ENCODE measurements at regions not wholly inside any gene's neighbourhood (a gene's known extent, or its start where the extent isn't known, plus 50 kb on each side); places are given as distances from the start of the nearest gene placed in this dataset.

DNA sequence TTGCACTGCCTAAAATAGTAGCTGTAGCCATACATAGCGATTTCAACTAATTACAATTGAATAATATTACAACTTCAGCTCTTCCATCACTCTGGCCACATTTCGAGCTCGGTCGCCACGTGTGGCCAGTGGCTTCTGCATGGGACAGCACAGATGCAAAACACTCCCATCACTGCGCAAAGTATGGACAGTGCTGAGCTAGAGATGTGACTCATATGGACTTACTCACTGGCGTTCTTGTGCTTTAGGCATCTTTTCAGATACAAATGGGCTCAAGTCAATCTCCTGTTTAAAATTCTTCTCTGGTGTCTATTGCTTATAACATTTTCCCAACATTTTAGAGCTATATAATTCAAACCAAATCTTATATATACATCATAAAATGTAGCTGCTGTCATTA is 222.7 kb downstream of the ELAVL2 start:
- intact Hi-C loops (cut with micrococcal nuclease): no loop called here
- Mint-ChIP-seq H3K27ac (ENCODE audit: low read depth, unreplicated experiment) (no peak overlapping the region), H3K4me1 (ENCODE audit: insufficient read depth, unreplicated experiment) (no peaks in the 10 kb centered on the region), H3K4me3 (ENCODE audit: unreplicated experiment) (no peak overlapping the region), H3K9me3 (ENCODE audit: unreplicated experiment) (no peaks in the 10 kb centered on the region), H3K27me3 (ENCODE audit: insufficient read depth, unreplicated experiment) (no peaks in the 10 kb centered on the region), H3K36me3 (ENCODE audit: insufficient read depth, unreplicated experiment) (peaks cover 7% of the 10 kb centered on the region)
- CTCF ChIA-PET: no interaction called here
- POLR2A ChIA-PET: no interaction called here
- TF ChIP-seq, protein P1, sequence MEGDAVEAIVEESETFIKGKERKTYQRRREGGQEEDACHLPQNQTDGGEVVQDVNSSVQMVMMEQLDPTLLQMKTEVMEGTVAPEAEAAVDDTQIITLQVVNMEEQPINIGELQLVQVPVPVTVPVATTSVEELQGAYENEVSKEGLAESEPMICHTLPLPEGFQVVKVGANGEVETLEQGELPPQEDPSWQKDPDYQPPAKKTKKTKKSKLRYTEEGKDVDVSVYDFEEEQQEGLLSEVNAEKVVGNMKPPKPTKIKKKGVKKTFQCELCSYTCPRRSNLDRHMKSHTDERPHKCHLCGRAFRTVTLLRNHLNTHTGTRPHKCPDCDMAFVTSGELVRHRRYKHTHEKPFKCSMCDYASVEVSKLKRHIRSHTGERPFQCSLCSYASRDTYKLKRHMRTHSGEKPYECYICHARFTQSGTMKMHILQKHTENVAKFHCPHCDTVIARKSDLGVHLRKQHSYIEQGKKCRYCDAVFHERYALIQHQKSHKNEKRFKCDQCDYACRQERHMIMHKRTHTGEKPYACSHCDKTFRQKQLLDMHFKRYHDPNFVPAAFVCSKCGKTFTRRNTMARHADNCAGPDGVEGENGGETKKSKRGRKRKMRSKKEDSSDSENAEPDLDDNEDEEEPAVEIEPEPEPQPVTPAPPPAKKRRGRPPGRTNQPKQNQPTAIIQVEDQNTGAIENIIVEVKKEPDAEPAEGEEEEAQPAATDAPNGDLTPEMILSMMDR (IDR thresholded peaks at IDR 0.05; ENCODE audit: unreplicated experiment): no peak
- no peak for DNase-seq (ENCODE audit: unreplicated experiment)
- no TSS peak for BruUV-seq (replicated peaks)

DNA sequence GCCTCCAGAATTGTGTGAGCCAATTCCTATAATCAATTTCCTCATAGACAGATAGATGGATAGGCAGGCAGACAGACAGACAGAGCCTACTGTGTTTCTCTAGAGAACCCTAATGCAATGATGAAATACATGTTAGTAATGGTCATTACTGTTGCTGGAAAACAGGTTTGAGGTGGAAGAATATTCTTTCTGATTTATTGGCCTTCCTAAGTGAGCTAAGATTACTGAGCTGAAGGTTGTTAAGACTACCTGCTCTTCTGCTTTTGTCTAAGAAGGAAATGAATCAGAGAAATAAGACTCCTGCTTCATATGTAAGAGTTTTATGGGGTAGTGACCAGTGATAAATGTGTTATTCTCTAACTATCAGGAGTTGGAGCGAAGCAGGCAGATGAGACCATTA is 219.9 kb downstream of the ELAVL2 start:
- TF ChIP-seq, protein P1 (IDR thresholded peaks at IDR 0.05; ENCODE audit: unreplicated experiment): no peak
- ChIA-PET CTCF (no interaction called here), POLR2A (no interaction called here)
- no peaks in the 10 kb centered on the region for H3K9me3 Mint-ChIP-seq (ENCODE audit: unreplicated experiment)
- no peak overlapping the region for H3K27ac Mint-ChIP-seq (ENCODE audit: low read depth, unreplicated experiment)
- H3K4me1 Mint-ChIP-seq (ENCODE audit: insufficient read depth, unreplicated experiment): no peaks in the 10 kb centered on the region
- peaks cover 7% of the 10 kb centered on the region for H3K36me3 Mint-ChIP-seq (ENCODE audit: insufficient read depth, unreplicated experiment)
- no peaks in the 10 kb centered on the region for H3K27me3 Mint-ChIP-seq (ENCODE audit: insufficient read depth, unreplicated experiment)
- intact Hi-C loops (cut with micrococcal nuclease): no loop called here
- H3K4me3 Mint-ChIP-seq (ENCODE audit: unreplicated experiment): no peak overlapping the region
- no peak for DNase-seq (ENCODE audit: unreplicated experiment)
- BruUV-seq (replicated peaks): no TSS peak

DNA sequence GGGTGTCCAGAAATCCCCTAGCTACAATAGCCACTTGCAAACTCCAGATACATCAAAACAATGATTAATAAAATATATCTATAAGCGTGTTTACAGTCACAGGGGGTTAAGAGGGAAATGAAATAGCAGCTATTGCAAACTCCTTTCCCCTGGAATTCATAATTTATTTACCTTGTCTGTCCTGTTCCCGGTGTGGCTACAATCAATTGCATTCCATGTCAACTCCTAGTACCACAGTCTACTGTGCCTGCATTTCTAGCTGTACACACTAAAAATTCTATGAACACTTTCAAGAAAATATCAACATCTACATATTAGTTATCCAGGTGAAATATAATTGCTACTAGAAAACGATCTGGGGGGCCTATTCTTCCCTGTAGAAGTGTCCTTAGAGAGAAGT is 217.6 kb downstream of the ELAVL2 start:
- TF ChIP-seq, protein P1 (IDR thresholded peaks at IDR 0.05; ENCODE audit: unreplicated experiment): no peak

DNA sequence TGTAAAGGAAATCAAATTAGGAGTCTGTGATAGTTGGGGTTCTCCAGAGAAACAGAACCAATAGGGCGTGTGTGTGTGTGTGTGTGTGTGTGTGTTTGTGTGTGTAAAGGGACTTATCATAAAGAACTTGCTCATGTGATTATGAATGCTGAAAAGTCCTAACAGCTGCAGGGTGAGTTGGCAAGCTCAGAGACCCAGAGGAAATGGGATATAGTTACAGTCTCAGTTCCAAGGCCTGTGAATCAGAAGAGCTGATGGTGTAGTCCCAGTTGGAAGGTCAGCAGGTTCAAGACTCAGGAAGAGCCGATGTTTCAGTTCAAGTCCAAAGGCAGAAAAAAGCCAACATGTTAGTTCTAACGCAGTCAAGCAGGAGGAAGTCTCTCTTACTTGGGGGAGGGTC is 214.2 kb downstream of the ELAVL2 start:
- TF ChIP-seq, protein P1 (IDR thresholded peaks at IDR 0.05; ENCODE audit: unreplicated experiment): no peak
- ChIA-PET CTCF (no interaction called here), POLR2A (no interaction called here)
- Mint-ChIP-seq H3K4me1 (ENCODE audit: insufficient read depth, unreplicated experiment) (no peaks in the 10 kb centered on the region), H3K27me3 (ENCODE audit: insufficient read depth, unreplicated experiment) (no peaks in the 10 kb centered on the region), H3K36me3 (ENCODE audit: insufficient read depth, unreplicated experiment) (no peaks in the 10 kb centered on the region), H3K4me3 (ENCODE audit: unreplicated experiment) (no peak overlapping the region), H3K9me3 (ENCODE audit: unreplicated experiment) (no peaks in the 10 kb centered on the region), H3K27ac (ENCODE audit: low read depth, unreplicated experiment) (no peak overlapping the region)
- intact Hi-C loops (cut with micrococcal nuclease): no loop called here
- no TSS peak for BruUV-seq (replicated peaks)
- no peak for DNase-seq (ENCODE audit: unreplicated experiment)

More for the DNA sequence above, 217.6 kb downstream of the ELAVL2 start:
- CTCF ChIA-PET: no interaction called here
- Mint-ChIP-seq H3K27ac (ENCODE audit: low read depth, unreplicated experiment) (no peak overlapping the region), H3K4me1 (ENCODE audit: insufficient read depth, unreplicated experiment) (no peaks in the 10 kb centered on the region), H3K4me3 (ENCODE audit: unreplicated experiment) (no peak overlapping the region), H3K9me3 (ENCODE audit: unreplicated experiment) (no peaks in the 10 kb centered on the region), H3K36me3 (ENCODE audit: insufficient read depth, unreplicated experiment) (peaks cover 7% of the 10 kb centered on the region), H3K27me3 (ENCODE audit: insufficient read depth, unreplicated experiment) (no peaks in the 10 kb centered on the region)
- no TSS peak for BruUV-seq (replicated peaks)
- intact Hi-C loops (cut with micrococcal nuclease): no loop called here
- DNase-seq (ENCODE audit: unreplicated experiment): no peak
- POLR2A ChIA-PET: no interaction called here
